ENCODE measurements at regions not wholly inside any gene's neighbourhood (a gene's known extent, or its start where the extent isn't known, plus 50 kb on each side); places are given as distances from the start of the nearest gene placed in this dataset.

DNA sequence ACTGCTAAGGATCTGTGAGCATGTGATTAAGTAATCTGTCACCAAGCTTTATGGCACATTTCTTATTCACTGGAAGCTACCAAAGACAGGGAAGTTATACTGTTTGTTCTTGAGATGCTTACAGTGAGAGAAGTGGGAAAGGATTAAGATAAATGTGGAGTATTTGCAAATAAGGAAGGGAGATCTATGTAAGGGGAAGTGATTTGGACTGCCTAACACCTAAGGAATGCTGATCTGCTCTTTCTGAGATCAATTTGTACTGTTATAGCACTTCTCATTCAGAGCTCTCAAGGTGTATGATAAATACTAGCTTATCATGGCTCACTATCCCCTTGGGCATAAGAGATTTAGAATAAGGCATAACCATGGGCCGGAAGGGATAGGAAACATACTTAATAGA is 80.0 kb upstream of the NTRK2 start:
- TF ChIP-seq GATA2 (IDR thresholded peaks at IDR 0.05; ENCODE audit: low read depth, low read length) (no peak), GATA3 (IDR thresholded peaks at IDR 0.05; ENCODE audit: low read depth, low read length) (no peak)
